HCT116 (cell line): ENCODE measurements at regions not wholly inside any gene's neighbourhood (a gene's known extent, or its start where the extent isn't known, plus 50 kb on each side); places are given as distances from the start of the nearest gene placed in this dataset.

Source experiments
- CTCF ChIP-seq, 3 experiments: fragments of 200-600 bp in 1 of 3; sonication (generic) in 1 of 3; IDR thresholded peaks in 2 of 3; conservative IDR thresholded peaks in 1 of 3; 2 replicates each; pipeline ENCODE4 v1.5.1; 2012 to 2017; ENCODE audit warnings: low read depth in 2 of 3, low read length in 2 of 3, antibody characterized with exemption in 1 of 3, borderline replicate concordance in 1 of 3, control low read depth in 1 of 3, mild to moderate bottlenecking in 1 of 3, mixed read lengths in 1 of 3, mixed run types in 1 of 3, moderate library complexity in 1 of 3; ENCODE audit not compliant: insufficient read depth in 1 of 3
- EZH2phosphoT487 ChIP-seq: fragments of 200-600 bp; IDR thresholded peaks from 2 replicates; pipeline ENCODE4 v1.6.1; 2018; ENCODE audit warnings: antibody characterized with exemption, borderline replicate concordance
- JUND ChIP-seq: IDR thresholded peaks from 2 replicates; pipeline ENCODE4 v1.6.1; 2012
- SIN3A ChIP-seq: IDR thresholded peaks from 2 replicates; pipeline ENCODE4 v1.6.1; 2012; ENCODE audit warnings: low read depth
- YY1 ChIP-seq: IDR thresholded peaks from 2 replicates; pipeline ENCODE4 v1.6.1; 2011; ENCODE audit warnings: low read length, low read depth, moderate library complexity, mild to moderate bottlenecking; ENCODE audit not compliant: insufficient replicate concordance; ENCODE audit errors: extremely low read depth
- ZBTB33 ChIP-seq: IDR thresholded peaks from 2 replicates; pipeline ENCODE4 v1.6.1; 2011; ENCODE audit warnings: mild to moderate bottlenecking, low read length, moderate library complexity; ENCODE audit not compliant: insufficient replicate concordance; ENCODE audit errors: extremely low read depth
- TF ChIP-seq, protein P1 (sequence below): IDR thresholded peaks from 2 replicates; pipeline ENCODE4 v1.6.1; 2012; ENCODE audit warnings: low read depth

GRCh38 chr6:12654107-12654506 lies 62.5 kb upstream of the PHACTR1 start:
- TF ChIP-seq CTCF (IDR thresholded peaks at IDR 0.05 in 2 of 3, conservative IDR thresholded peaks at IDR 0.05 in 1 of 3; ENCODE audit: borderline replicate concordance in 1 of 3, insufficient read depth in 1 of 3, low read depth in 2 of 3, low read length in 2 of 3) (no peak), SIN3A (no peak), YY1 (no peak), EZH2phosphoT487 (no peak), ZBTB33 (no peak), JUND (no peak)
- TF ChIP-seq, protein P1, sequence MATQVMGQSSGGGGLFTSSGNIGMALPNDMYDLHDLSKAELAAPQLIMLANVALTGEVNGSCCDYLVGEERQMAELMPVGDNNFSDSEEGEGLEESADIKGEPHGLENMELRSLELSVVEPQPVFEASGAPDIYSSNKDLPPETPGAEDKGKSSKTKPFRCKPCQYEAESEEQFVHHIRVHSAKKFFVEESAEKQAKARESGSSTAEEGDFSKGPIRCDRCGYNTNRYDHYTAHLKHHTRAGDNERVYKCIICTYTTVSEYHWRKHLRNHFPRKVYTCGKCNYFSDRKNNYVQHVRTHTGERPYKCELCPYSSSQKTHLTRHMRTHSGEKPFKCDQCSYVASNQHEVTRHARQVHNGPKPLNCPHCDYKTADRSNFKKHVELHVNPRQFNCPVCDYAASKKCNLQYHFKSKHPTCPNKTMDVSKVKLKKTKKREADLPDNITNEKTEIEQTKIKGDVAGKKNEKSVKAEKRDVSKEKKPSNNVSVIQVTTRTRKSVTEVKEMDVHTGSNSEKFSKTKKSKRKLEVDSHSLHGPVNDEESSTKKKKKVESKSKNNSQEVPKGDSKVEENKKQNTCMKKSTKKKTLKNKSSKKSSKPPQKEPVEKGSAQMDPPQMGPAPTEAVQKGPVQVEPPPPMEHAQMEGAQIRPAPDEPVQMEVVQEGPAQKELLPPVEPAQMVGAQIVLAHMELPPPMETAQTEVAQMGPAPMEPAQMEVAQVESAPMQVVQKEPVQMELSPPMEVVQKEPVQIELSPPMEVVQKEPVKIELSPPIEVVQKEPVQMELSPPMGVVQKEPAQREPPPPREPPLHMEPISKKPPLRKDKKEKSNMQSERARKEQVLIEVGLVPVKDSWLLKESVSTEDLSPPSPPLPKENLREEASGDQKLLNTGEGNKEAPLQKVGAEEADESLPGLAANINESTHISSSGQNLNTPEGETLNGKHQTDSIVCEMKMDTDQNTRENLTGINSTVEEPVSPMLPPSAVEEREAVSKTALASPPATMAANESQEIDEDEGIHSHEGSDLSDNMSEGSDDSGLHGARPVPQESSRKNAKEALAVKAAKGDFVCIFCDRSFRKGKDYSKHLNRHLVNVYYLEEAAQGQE, result no peak
